ENCODE measurements at regions not wholly inside any gene's neighbourhood (a gene's known extent, or its start where the extent isn't known, plus 50 kb on each side); places are given as distances from the start of the nearest gene placed in this dataset.

DNA sequence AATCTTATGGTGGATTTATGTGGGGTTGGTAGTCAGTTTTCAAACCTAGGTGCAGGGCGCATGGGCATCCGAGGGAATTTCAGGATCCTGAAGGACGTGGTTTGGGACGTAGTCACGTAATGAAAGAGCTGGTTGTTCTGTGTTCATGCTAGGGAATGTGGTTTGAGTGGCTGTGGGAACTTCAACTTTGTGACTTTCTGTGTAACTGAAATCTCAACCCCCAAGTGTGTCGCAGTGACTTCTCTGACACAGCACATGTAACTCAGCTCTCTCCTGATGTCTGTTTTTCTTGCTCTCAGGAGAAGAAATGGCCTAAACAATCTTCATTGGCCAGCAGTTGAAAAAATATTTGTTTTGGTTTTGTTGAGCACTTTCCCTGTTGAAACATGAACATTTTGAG lies 199.0 kb downstream of the PTEN start:
- DNase-seq, result no peak

- DNase-seq, result no peak
Measured at GRCh38 chr10:88062798-88063472, 199.5 kb downstream of the PTEN start.

DNA sequence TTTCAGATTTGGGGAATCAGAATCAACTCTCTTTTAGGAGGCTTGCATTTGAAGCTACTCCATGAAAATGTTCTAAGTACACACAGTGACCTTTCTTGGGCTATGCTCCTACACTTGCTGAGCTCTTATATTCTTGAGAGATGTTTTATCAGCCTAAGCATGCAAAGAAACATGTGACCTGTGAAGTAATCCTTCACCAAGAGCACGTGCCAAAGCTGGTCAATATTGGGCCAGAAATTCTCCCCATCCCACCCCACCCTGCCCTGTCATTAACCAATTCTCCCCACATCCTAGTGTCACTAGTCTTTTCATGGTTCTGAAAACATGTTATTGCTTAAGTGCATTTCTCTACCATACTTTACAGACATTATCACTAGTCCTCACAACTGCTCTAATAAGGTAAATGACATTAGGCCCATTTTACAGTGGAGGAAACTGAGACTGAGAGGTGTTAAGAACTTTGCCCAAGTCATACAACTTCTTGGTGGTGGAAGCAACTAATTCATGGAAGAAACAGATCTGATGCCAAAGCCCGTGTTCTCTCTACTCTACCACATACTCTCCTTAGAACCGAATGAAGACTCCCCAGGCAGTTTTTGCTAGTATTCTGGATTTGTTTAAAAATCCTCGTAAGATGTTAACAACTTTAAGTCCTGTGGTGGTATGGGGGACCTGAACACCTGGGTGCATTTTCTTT lies 200.6 kb downstream of the PTEN start:
- no peak for DNase-seq

DNA sequence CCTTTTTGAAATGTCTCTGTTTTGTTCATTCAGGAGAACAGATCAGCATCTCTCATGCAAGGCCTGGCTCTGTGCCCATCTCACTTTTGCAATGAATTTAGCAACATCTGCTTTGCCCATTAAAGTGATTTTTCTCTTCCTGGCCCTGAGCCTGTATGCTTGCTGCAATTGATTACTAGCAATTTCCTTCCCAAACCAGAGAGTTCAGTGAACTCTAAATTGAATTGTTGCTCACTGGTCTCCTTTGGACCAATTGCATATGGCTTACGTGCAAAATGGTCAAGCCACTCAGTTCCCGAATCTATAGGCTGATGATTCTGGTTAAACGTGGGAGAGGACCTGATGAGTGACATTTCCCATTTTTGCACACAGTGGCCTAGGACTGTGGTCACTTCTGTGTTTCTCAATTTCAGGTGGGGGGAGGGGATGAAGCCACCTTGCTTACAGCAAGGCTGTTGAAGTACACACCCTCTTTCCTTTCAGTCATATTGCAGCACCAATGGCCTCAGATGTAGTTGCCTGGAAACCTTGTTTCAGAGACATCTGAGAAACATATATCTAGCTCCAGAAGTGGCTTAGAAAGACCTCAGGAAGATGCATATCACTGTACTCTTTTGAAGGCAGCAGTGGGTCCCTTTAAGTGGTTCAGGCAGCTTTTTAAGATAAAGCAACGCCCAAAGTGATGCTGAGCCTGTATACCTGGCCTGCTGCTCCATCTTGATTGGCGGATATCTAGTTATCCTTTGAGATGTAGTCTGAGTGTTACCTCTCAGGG lies 201.4 kb downstream of the PTEN start:
- DNase-seq, result no peak

- DNase-seq, result no peak
Measured at GRCh38 chr10:88065383-88066049, 202.1 kb downstream of the PTEN start.

GRCh38 chr10:88066319-88066718 lies 202.9 kb downstream of the PTEN start:
- DNase-seq, result no peak

- DNase-seq, result no peak
Measured at GRCh38 chr10:88066876-88067275, 203.5 kb downstream of the PTEN start.

GRCh38 chr10:88067737-88068136 lies 204.3 kb downstream of the PTEN start:
- DNase-seq, result no peak

DNA sequence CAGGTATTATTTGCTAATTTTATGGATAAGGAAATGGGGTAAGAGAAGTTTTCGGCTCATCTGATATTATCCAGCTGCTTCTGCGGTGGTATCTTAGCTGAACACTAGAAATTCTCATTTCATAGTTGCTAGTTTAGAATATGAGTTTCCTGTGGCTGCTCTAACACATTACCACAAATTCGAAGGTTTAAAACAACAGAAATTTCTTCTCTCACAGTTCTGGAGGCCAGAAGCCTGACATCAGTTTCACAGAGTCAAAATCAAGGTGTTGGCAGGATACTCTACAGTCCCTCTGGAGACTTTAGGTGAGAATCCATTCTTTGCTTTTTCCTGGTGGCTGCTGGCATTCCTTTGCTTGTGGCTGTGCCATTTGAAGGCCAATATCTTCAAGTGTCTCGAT lies 205.9 kb downstream of the PTEN start:
- no peak for DNase-seq

- DNase-seq, result no peak
Measured at GRCh38 chr10:88070080-88070880, 206.9 kb downstream of the PTEN start.

DNA sequence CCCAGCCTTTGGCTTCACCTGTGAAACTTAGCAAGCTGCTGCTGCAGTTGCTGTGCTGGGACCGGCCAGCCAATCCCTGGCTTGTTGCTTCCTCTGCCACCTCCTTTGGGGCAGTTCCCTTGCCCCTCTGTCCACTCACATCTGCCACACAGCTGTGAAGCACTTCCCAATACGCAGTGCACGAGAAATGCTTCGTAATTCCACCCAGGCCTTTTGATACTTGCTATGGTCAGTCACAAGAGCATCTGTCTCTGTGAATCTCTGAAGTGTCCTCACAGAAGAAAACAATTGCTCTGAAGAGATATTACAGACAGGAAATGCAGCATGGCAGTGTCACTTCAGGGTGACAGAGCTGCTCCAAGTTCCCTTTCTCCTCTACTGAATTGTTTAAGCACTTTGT lies 208.5 kb downstream of the PTEN start:
- DNase-seq, result no peak

GRCh38 chr10:88073682-88074081 lies 210.3 kb downstream of the PTEN start:
- no peak for DNase-seq

GRCh38 chr10:88074971-88075370 lies 211.5 kb downstream of the PTEN start:
- no peak for DNase-seq

GRCh38 chr10:88076027-88076880 lies 212.8 kb downstream of the PTEN start:
- DNase-seq, result no peak

- no peak for DNase-seq
Measured at GRCh38 chr10:88077977-88078376, 214.6 kb downstream of the PTEN start.

GRCh38 chr10:88080213-88080612 lies 216.8 kb downstream of the PTEN start:
- no peak for DNase-seq

GRCh38 chr10:88081457-88082054 lies 218.1 kb downstream of the PTEN start:
- no peak for DNase-seq

DNA sequence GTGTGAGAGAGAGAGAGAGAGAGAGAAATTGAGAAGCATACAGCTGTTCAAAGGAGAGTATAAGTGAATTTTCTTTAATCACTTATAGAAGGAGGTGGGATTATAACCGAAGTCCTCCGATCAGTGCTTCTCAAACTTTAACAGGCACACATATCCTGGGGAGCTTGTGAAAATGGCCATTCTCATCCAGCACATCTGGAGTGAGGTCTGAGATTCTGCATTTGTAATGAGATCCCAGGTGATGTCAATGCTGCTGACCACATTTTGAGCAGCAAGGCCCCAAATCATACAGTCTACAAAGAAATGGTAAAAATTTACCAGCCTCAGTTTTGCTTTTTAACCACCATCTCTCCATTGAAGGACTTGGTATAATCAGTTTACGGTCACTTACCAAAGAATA lies 219.0 kb downstream of the PTEN start:
- DNase-seq, result no peak

DNA sequence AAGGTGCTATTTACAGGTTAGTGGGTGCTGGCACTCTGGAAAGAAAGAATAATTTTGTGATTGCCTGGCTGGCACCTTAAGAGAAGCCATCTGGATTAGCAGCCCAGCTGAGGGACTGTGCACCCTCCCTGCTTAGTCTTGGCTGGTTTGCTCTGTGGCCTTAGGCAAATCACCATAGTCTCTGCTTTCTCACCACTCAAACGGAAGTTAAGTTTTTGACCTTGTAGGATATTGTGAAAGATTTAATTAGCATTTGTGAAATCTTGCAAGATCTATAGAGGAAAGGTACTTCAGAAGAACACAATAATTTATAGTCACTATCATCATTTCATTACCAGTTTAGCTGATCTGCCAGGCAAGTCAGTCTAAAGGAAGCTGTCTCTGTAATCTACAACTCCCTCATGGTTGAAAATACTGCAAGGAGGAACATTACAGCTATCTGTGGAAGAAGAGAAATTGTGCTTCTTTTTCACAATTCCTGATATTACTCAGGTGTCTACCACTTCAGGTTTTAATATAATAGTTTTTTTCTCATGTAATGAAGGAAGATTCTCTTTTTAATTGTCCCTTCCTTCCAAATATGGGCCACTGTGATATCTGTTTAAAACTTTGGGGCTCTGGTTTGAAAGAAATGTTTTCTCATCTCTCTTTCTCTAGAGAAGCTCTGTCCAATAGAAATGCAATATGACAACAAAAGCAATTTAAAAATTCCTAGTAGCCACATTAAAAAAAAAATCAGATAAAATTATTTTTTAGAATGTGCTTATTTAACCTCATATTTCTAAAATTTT lies 219.6 kb downstream of the PTEN start:
- DNase-seq, result no peak

DNA sequence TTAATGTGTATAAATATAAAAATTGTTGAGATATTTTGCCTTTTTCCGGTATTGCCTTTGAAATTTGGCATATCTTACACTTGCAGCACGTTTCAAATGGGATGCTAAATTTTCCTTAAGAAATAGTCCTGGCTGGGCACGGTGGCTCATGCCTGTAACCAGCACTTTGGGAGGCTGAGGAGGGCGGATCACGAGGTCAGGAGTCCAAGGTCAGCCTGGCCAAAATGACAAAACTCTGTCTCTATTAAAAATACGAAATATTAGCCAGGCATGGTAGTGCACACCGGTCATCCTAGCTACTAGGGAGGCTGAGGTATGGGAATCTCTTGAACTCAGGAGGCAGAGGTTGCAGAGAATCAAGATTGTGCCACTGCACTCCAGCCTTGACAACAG lies 220.2 kb downstream of the PTEN start:
- DNase-seq, result no peak
